GM21786 (cell line): ENCODE measurements at regions not wholly inside any gene's neighbourhood (a gene's known extent, or its start where the extent isn't known, plus 50 kb on each side); places are given as distances from the start of the nearest gene placed in this dataset.

ENCODE experiments used
- ATAC-seq: cut with Tn5 transposase; IDR thresholded peaks from one replicate; pipeline ENCODE4 v1.9.1; 2021; ENCODE audit not compliant: unreplicated experiment

GRCh38 chr18:78919956-78920355 lies 59.7 kb upstream of the SALL3 start:
- no peak for ATAC-seq

GRCh38 chr18:78920456-78921138 lies 59.0 kb upstream of the SALL3 start:
- no peak for ATAC-seq

- ATAC-seq: no peak
Measured at GRCh38 chr18:78922856-78923255, 56.8 kb upstream of the SALL3 start.

- ATAC-seq: no peak
Measured at GRCh38 chr18:78924301-78924700, 55.3 kb upstream of the SALL3 start.

GRCh38 chr18:78924786-78925540 lies 54.7 kb upstream of the SALL3 start:
- ATAC-seq: no peak

- ATAC-seq: no peak
Measured at GRCh38 chr18:78925557-78926242, 53.9 kb upstream of the SALL3 start.

- no peak for ATAC-seq
Measured at GRCh38 chr18:78926243-78926615, 53.4 kb upstream of the SALL3 start.

GRCh38 chr18:78927156-78927555 lies 52.5 kb upstream of the SALL3 start:
- no peak for ATAC-seq

- ATAC-seq: no peak
Measured at GRCh38 chr18:78927616-78928015, 52.0 kb upstream of the SALL3 start.

GRCh38 chr18:78928076-78928475 lies 51.5 kb upstream of the SALL3 start:
- ATAC-seq: no peak

GRCh38 chr18:78929516-78929915 lies 50.1 kb upstream of the SALL3 start:
- ATAC-seq: no peak
